Mesenchymal stem cell (in vitro differentiated cells and primary cell): ENCODE measurements at regions not wholly inside any gene's neighbourhood (a gene's known extent, or its start where the extent isn't known, plus 50 kb on each side); places are given as distances from the start of the nearest gene placed in this dataset.

Experiments used
- DNase-seq: peaks from one replicate; pipeline ENCODE4 v3.0.0-alpha.2; 2013
- H2AFZ ChIP-seq: one replicate; pipeline ENCODE4 v1.6.1; 2013; ENCODE audit warnings: low read depth, mild to moderate bottlenecking, control low read depth, inconsistent platforms, low read length, moderate library complexity
- H2AK5ac ChIP-seq: 2 replicates; pipeline ENCODE4 v1.6.1; 2013; ENCODE audit warnings: low read length, moderate library complexity, mild to moderate bottlenecking, inconsistent platforms; ENCODE audit not compliant: severe bottlenecking
- H2BK120ac ChIP-seq: one replicate; pipeline ENCODE4 v1.6.1; 2013; ENCODE audit warnings: low read depth, mild to moderate bottlenecking, inconsistent platforms, low read length, moderate library complexity
- H2BK12ac ChIP-seq, 2 experiments: one replicate each; pipeline ENCODE4 v1.6.1; 2013; ENCODE audit warnings: inconsistent platforms in 2 of 2, low read length in 2 of 2, mild to moderate bottlenecking in 2 of 2, moderate library complexity in 2 of 2, control low read depth in 1 of 2
- H2BK15ac ChIP-seq: one replicate; pipeline ENCODE4 v1.6.1; 2013; ENCODE audit warnings: mild to moderate bottlenecking, low read depth, inconsistent platforms; ENCODE audit not compliant: poor library complexity, severe bottlenecking
- H2BK5ac ChIP-seq: 2 replicates; pipeline ENCODE4 v1.6.1; 2013; ENCODE audit warnings: low read depth, mild to moderate bottlenecking, low read length, control low read depth, inconsistent platforms; ENCODE audit not compliant: poor library complexity, severe bottlenecking
- H3K14ac ChIP-seq, 2 experiments: one replicate each; pipeline ENCODE4 v1.6.1; 2013; ENCODE audit warnings: inconsistent platforms in 2 of 2, low read length in 2 of 2, control low read depth in 1 of 2, mild to moderate bottlenecking in 1 of 2, moderate library complexity in 1 of 2
- H3K18ac ChIP-seq, 2 experiments: one replicate each; pipeline ENCODE4 v1.6.1; 2013; ENCODE audit warnings: inconsistent platforms in 2 of 2, low read length in 2 of 2, control low read depth in 1 of 2, low read depth in 1 of 2, mild to moderate bottlenecking in 1 of 2
- H3K23ac ChIP-seq, 2 experiments: one replicate each; pipeline ENCODE4 v1.6.1; 2013; ENCODE audit warnings: inconsistent platforms in 2 of 2, low read length in 2 of 2, mild to moderate bottlenecking in 2 of 2, moderate library complexity in 2 of 2, control low read depth in 1 of 2
- H3K27ac ChIP-seq: 2 replicates; pipeline ENCODE4 v1.5.1; 2013; ENCODE audit warnings: mild to moderate bottlenecking, moderate library complexity, low read length, control low read depth, inconsistent platforms; ENCODE audit not compliant: poor library complexity, severe bottlenecking
- H3K27me3 ChIP-seq, 2 experiments: 2 replicates each; pipeline versions ENCODE4 v1.6.1 to v1.7.0; 2013; ENCODE audit warnings: low read length in 2 of 2, mild to moderate bottlenecking in 2 of 2, moderate library complexity in 2 of 2, control low read depth in 1 of 2, inconsistent platforms in 1 of 2; ENCODE audit not compliant: control insufficient read depth in 1 of 2, insufficient read depth in 1 of 2
- H3K36me3 ChIP-seq, 2 experiments: 2 replicates each; pipeline versions ENCODE4 v1.6.1 to v1.7.0; 2013; ENCODE audit warnings: low read length in 2 of 2, control low read depth in 1 of 2, inconsistent platforms in 1 of 2, low read depth in 1 of 2, mild to moderate bottlenecking in 1 of 2; ENCODE audit not compliant: insufficient read depth in 2 of 2, control insufficient read depth in 1 of 2
- H3K4ac ChIP-seq, 2 experiments: one replicate each; pipeline ENCODE4 v1.6.1; 2013; ENCODE audit warnings: inconsistent platforms in 2 of 2, low read length in 2 of 2, mild to moderate bottlenecking in 2 of 2, moderate library complexity in 2 of 2, control low read depth in 1 of 2, low read depth in 1 of 2
- H3K4me1 ChIP-seq: 2 replicates; pipeline ENCODE4 v1.6.1; 2013; ENCODE audit warnings: low read depth, low read length, control low read depth; ENCODE audit not compliant: control insufficient read depth, insufficient read depth
- H3K4me2 ChIP-seq: 2 replicates; pipeline ENCODE4 v1.6.1; 2013; ENCODE audit warnings: low read length, mild to moderate bottlenecking, inconsistent platforms; ENCODE audit not compliant: poor library complexity, severe bottlenecking
- H3K4me3 ChIP-seq, 2 experiments: 2 replicates each; pipeline versions ENCODE4 v1.5.1 to v1.7.0; 2013; ENCODE audit warnings: low read length in 2 of 2, mild to moderate bottlenecking in 2 of 2, control low read depth in 1 of 2, low read depth in 1 of 2; ENCODE audit not compliant: insufficient read depth in 1 of 2
- H3K79me1 ChIP-seq: replicated peaks from 2 replicates; pipeline ENCODE4 v1.6.1; 2013; ENCODE audit warnings: mild to moderate bottlenecking, control low read depth, low read length, inconsistent platforms; ENCODE audit not compliant: poor library complexity, severe bottlenecking
- H3K9ac ChIP-seq: 2 replicates; pipeline ENCODE4 v1.7.0; 2013; ENCODE audit warnings: mild to moderate bottlenecking, low read length, moderate library complexity
- H3K9me3 ChIP-seq: 2 replicates; pipeline ENCODE4 v1.7.0; 2013; ENCODE audit warnings: mild to moderate bottlenecking, low read length; ENCODE audit not compliant: control insufficient read depth
- H4K8ac ChIP-seq: one replicate; pipeline ENCODE4 v1.6.1; 2013; ENCODE audit warnings: inconsistent platforms, mild to moderate bottlenecking, low read length, moderate library complexity
- H4K91ac ChIP-seq: one replicate; pipeline ENCODE4 v1.6.1; 2013; ENCODE audit warnings: mild to moderate bottlenecking, low read length, inconsistent platforms
- WGBS: methylation state at CpG from one replicate; pipeline ENCODE4 v1.1.7; 2013; ENCODE audit warnings: mixed read lengths; 5-methylcytosine and 5-hydroxymethylcytosine counted together

DNA sequence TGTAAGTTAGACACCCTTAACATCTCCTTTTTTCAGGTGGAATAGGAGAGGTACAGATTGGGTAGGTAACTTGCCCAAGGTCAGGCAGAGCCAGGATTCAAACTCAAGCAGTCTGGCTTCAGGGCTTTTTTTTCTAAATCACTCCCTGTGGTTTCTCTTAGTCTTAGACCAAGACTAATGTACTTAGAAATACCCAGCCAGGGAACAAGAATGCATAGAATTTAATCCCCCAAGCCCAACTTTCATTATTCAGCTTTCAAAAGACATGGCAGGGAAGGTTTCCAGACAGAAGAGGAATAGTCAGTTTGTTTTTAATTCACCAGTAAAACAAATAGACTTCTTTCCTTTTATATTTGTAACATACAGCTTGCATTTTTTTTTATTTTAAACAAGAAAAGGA is 305.2 kb upstream of the RBFOX1 start:
- H3K23ac ChIP-seq = no peak overlapping the region
- H4K91ac ChIP-seq = no peak overlapping the region
- no peaks in the 10 kb centered on the region for H3K36me3 ChIP-seq
- H3K79me1 ChIP-seq = no peaks in the 10 kb centered on the region
- H2AFZ ChIP-seq = no peak overlapping the region
- no peak overlapping the region for H3K4me3 ChIP-seq
- no peak overlapping the region for H2BK120ac ChIP-seq
- no peak overlapping the region for H3K27ac ChIP-seq
- H2AK5ac ChIP-seq = no peak overlapping the region
- H3K18ac ChIP-seq = no peak overlapping the region
- H3K27me3 ChIP-seq = no peaks in the 10 kb centered on the region
- H4K8ac ChIP-seq = no peak overlapping the region
- no peak overlapping the region for H3K4me2 ChIP-seq
- H2BK12ac ChIP-seq = no peak overlapping the region
- no peak overlapping the region for H2BK15ac ChIP-seq
- H3K4ac ChIP-seq = no peak overlapping the region
- H3K9ac ChIP-seq = no peak overlapping the region
- H3K9me3 ChIP-seq = peaks cover 3% of the 10 kb centered on the region
- no peak for DNase-seq
- H3K4me1 ChIP-seq = no peaks in the 10 kb centered on the region
- H2BK5ac ChIP-seq = no peak overlapping the region
- no peak overlapping the region for H3K14ac ChIP-seq

DNA sequence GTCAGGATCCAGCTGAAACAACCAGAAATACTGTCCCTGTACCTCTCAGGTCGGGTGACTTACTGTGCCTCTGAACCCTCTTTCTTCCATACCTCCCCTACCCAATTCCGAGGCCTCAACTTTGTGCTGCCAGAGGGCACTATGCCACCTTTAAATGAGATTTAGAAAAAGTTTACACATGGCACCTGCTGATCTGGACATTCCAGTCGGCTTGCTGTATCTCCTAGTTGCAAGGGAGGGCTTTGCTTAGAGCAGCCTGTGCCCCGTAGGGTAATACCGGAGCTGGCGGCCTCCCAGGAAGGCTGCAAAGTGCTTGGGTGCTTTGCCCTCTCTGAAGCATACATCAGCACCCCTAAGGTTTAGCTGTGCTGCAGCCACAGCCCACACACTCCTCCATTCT is 306.0 kb upstream of the RBFOX1 start:
- Histone ChIP-seq H3K4me3 (no peak overlapping the region), H3K36me3 (no peaks in the 10 kb centered on the region), H2AK5ac (no peak overlapping the region), H3K9ac (no peak overlapping the region), H2AFZ (no peak overlapping the region), H3K79me1 (no peaks in the 10 kb centered on the region), H3K18ac (no peak overlapping the region), H3K27ac (no peak overlapping the region), H3K4me1 (no peaks in the 10 kb centered on the region), H3K4ac (no peak overlapping the region), H4K91ac (no peak overlapping the region), H2BK5ac (no peak overlapping the region), H3K23ac (no peak overlapping the region), H2BK15ac (no peak overlapping the region), H2BK12ac (no peak overlapping the region), H3K27me3 (no peaks in the 10 kb centered on the region), H2BK120ac (no peak overlapping the region), H4K8ac (no peak overlapping the region), H3K9me3 (peaks cover 1% of the 10 kb centered on the region), H3K4me2 (no peak overlapping the region), H3K14ac (no peak overlapping the region)
- no peak for DNase-seq
- 64% methylated on average over 6 of the region's 6 CpGs for WGBS

DNA sequence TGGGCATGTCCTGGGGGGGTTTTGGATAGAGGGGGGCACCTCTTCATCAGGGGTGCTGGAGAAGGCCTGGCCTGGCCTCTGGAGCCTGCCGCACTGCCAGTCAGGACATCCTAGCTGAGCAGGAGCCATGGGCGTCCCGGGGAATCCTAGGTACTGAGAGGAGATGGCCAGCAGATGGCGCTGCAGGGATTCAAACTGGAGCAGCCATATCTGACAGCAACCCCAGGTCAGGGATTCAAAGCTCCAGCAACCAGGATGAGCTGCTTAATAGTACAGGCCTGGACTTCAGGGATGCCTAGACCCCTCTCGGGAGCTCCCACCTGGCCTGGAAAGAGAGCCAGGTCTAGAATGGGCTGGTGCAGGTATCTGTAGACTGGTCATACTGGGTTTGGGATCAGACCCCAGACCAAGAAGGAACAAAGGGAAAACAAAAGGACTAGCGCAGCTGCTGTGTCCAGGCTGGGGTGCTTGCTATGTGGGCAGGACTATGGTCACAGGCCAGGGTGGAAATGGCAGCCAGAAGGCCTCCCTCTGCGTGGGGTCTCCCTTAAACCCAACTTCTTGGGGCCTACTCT is 306.9 kb upstream of the RBFOX1 start:
- H3K4ac ChIP-seq = no peak overlapping the region
- H2AFZ ChIP-seq = no peak overlapping the region
- H3K23ac ChIP-seq = no peak overlapping the region
- H3K79me1 ChIP-seq = no peaks in the 10 kb centered on the region
- no peak overlapping the region for H3K14ac ChIP-seq
- no peak overlapping the region for H3K18ac ChIP-seq
- H3K9me3 ChIP-seq = no peaks in the 10 kb centered on the region
- no peak overlapping the region for H2AK5ac ChIP-seq
- H2BK15ac ChIP-seq = no peak overlapping the region
- no peak for DNase-seq
- H4K8ac ChIP-seq = no peak overlapping the region
- H3K4me3 ChIP-seq = no peak overlapping the region
- H3K4me1 ChIP-seq = no peaks in the 10 kb centered on the region
- no peak overlapping the region for H2BK120ac ChIP-seq
- H2BK5ac ChIP-seq = no peak overlapping the region
- H2BK12ac ChIP-seq = no peak overlapping the region
- 29% methylated on average over 7 of the region's 7 CpGs for WGBS
- no peak overlapping the region for H3K27ac ChIP-seq
- no peak overlapping the region for H3K4me2 ChIP-seq
- no peaks in the 10 kb centered on the region for H3K36me3 ChIP-seq
- no peak overlapping the region for H3K9ac ChIP-seq
- H4K91ac ChIP-seq = no peak overlapping the region
- H3K27me3 ChIP-seq = no peaks in the 10 kb centered on the region

DNA sequence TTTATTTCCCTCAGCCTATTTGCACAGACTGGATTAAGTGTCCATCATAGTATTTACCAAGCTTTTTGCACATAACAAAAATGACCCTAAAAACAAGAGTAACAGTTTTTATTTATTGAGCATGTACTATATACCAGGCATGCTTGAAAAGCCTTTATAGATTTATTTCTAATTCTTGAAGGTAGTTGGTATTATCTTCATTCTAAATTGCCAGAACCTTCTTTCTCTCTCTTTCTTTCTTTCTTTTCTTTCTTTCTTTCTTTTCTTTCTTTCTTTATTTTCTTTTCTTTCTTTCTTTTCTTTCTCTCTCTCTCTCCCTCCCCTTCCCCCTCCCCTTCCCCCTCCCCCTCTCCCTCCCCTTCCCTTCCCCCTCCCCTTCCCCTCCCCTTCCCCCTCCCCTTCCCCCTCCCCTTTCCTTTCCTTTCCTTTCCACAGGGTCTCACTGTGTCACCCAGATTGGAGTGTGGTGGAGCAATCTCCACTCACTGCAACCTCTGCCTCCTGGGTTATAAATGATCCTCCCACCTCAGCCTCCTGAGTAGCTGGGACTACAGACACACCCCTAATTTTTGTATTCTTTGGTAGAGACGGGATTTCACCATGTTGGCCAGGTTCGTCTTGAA is 310.9 kb upstream of the RBFOX1 start:
- H3K27ac ChIP-seq = no peak overlapping the region
- DNase-seq = no peak
- no peak overlapping the region for H2BK120ac ChIP-seq
- no peaks in the 10 kb centered on the region for H3K79me1 ChIP-seq
- no peak overlapping the region for H2BK12ac ChIP-seq
- H2AK5ac ChIP-seq = no peak overlapping the region
- H3K9me3 ChIP-seq = no peaks in the 10 kb centered on the region
- no peak overlapping the region for H2AFZ ChIP-seq
- H3K4me3 ChIP-seq = no peak overlapping the region
- no peak overlapping the region for H3K4me2 ChIP-seq
- H2BK15ac ChIP-seq = no peak overlapping the region
- H3K4me1 ChIP-seq = no peaks in the 10 kb centered on the region
- no peaks in the 10 kb centered on the region for H3K36me3 ChIP-seq
- no peak overlapping the region for H2BK5ac ChIP-seq
- no peak overlapping the region for H3K14ac ChIP-seq
- H3K4ac ChIP-seq = no peak overlapping the region
- H3K23ac ChIP-seq = no peak overlapping the region
- no peaks in the 10 kb centered on the region for H3K27me3 ChIP-seq
- H4K91ac ChIP-seq = no peak overlapping the region
- no peak overlapping the region for H3K18ac ChIP-seq
- H4K8ac ChIP-seq = no peak overlapping the region
- no peak overlapping the region for H3K9ac ChIP-seq
- WGBS = 58% methylated on average over 2 of the region's 2 CpGs
